Esophagus squamous epithelium (tissue), 5 donors: ENCODE measurements at regions not wholly inside any gene's neighbourhood (a gene's known extent, or its start where the extent isn't known, plus 50 kb on each side); places are given as distances from the start of the nearest gene placed in this dataset.
"Not testable (repeated sequence)": the region's sequence is repeated elsewhere in the genome, so short reads cannot be mapped to it uniquely, and the experiment has no call there.

Source experiments
- DNase-seq: peaks from one replicate; lab custom pipeline; 2025; lab: John Stamatoyannopoulos, UW
- H3K27ac ChIP-seq, 4 donors: fragments of 200-600 bp; sonication (generic); one replicate each; pipeline ENCODE4 v1.5.1; 2016 to 2019; ENCODE audit warnings: mild to moderate bottlenecking in 1 of 4
- H3K27me3 ChIP-seq, 4 donors: fragments of 200-600 bp; sonication (generic); 1 replicate in 3 of 4; 2 replicates in 1 of 4; pipeline versions ENCODE4 v1.5.1 to v1.6.0; 2017 to 2021; ENCODE audit warnings: antibody characterized with exemption in 1 of 4
- H3K36me3 ChIP-seq, 3 donors: fragments of 200-600 bp; sonication (generic); one replicate each; pipeline ENCODE4 v1.5.1; 2016 to 2019
- H3K4me1 ChIP-seq, 3 donors: fragments of 200-600 bp; sonication (generic); one replicate each; pipeline ENCODE4 v1.5.1; 2017 to 2019
- H3K4me3 ChIP-seq, 4 donors: fragments of 200-600 bp; sonication (generic); 1 replicate in 3 of 4; 2 replicates in 1 of 4; pipeline ENCODE4 v1.5.1; 2016 to 2019; ENCODE audit warnings: mild to moderate bottlenecking in 2 of 4, moderate library complexity in 1 of 4
- H3K9me3 ChIP-seq, 3 donors: fragments of 200-600 bp; sonication (generic); one replicate each; pipeline ENCODE4 v1.5.1; 2016 to 2019
- CTCF ChIP-seq, 6 experiments: fragments of 450-650 bp in 4 of 6; fragments of 200-600 bp in 2 of 6; sonication (generic) in 2 of 6; IDR thresholded peaks; one replicate each; pipeline ENCODE4 v1.5.1; 2016 to 2019; ENCODE audit warnings: antibody characterized with exemption in 6 of 6, mild to moderate bottlenecking in 4 of 6, moderate library complexity in 4 of 6
- POLR2A ChIP-seq, 4 donors: fragments of 450-650 bp; IDR thresholded peaks; one replicate each; pipeline ENCODE4 v1.6.1; 2017; ENCODE audit warnings: antibody characterized with exemption in 4 of 4, mild to moderate bottlenecking in 4 of 4, moderate library complexity in 3 of 4
- WGBS, 2 donors: methylation state at CpG; one replicate each; pipeline ENCODE4 v1.1.5; 2018; 5-methylcytosine and 5-hydroxymethylcytosine counted together
- intact Hi-C: fragments of 100-400 bp; cut with DNase I; formaldehyde crosslinking; loops from one replicate; pipeline ENCODE4 v1.15.0; 2022
- donor health status: DM: yes; HTN: yes; CAD: no.

DNA sequence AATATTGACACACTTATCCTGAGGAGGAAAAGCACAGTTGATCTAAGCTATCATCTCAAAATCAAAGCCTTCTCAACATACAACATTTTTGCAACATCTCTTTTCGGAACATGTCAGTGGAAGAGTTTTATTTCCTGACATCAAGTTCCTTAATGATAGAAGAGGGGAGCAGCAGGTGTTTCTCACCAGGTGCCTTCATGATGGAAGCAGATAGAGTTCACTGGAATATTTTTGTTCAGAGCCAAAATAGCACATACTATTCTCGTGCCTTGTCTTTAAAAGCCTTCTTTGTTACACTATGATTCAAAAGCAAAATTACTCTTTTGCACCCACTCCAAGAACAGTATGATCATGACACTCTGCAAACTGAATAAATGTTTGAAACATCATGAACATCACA is 176.9 kb upstream of the CCNG1 start:
- Histone ChIP-seq H3K4me3 (no peak overlapping the region), H3K36me3 (no peaks in the 10 kb centered on the region), H3K27me3 (no peaks in the 10 kb centered on the region), H3K4me1 (no peaks in the 10 kb centered on the region), H3K9me3 (no peaks in the 10 kb centered on the region), H3K27ac (no peak overlapping the region)
- no peak for DNase-seq
- no peak for TF ChIP-seq POLR2A (IDR thresholded peaks at IDR 0.05)
- TF ChIP-seq CTCF (IDR thresholded peaks at IDR 0.05) = no peak
- 66 to 72% methylated on average over 2 of the region's 2 CpGs for WGBS, 2 donors
- intact Hi-C loops = no loop called here

DNA sequence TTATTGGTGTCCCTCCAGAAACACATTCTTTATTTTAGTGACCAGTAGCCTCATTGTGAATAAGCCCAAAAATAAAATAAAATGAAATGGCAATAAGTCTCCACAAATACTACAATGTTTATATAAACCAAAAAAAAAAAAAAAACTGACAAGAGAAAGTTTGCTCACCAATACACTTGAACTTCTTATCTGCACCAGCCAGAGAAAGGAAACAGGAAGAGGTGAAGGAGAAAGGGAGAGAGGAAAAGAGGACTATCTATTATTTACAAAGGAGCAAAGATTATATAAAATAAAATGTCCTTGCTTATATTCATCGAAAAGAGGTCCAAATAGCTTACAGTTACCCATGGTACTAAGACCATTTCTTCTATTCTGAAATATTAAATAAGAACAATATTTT is 176.4 kb upstream of the CCNG1 start:
- no peak for DNase-seq
- Histone ChIP-seq H3K27me3 (no peaks in the 10 kb centered on the region), H3K9me3 (no peaks in the 10 kb centered on the region), H3K36me3 (no peaks in the 10 kb centered on the region), H3K4me1 (no peaks in the 10 kb centered on the region), H3K4me3 (no peak overlapping the region), H3K27ac (no peak overlapping the region)
- 19 to 42% methylated on average over 1 of the region's 1 CpG for WGBS, 2 donors
- no peak for TF ChIP-seq POLR2A (IDR thresholded peaks at IDR 0.05)
- no peak for TF ChIP-seq CTCF (IDR thresholded peaks at IDR 0.05)
- intact Hi-C loops = no loop called here

GRCh38 chr5:163261647-163262269 is 175.6 kb upstream of the CCNG1 start:
- DNase-seq = no peak
- Histone ChIP-seq H3K27me3 (no peaks in the 10 kb centered on the region), H3K4me1 (no peaks in the 10 kb centered on the region), H3K36me3 (no peaks in the 10 kb centered on the region), H3K9me3 (no peaks in the 10 kb centered on the region), H3K27ac (no peak overlapping the region), H3K4me3 (no peak overlapping the region)
- 54 to 56% methylated on average over 5 of the region's 5 CpGs for WGBS, 2 donors
- TF ChIP-seq CTCF (IDR thresholded peaks at IDR 0.05) (no peak), POLR2A (IDR thresholded peaks at IDR 0.05) (no peak)
- intact Hi-C loops = no loop called here

DNA sequence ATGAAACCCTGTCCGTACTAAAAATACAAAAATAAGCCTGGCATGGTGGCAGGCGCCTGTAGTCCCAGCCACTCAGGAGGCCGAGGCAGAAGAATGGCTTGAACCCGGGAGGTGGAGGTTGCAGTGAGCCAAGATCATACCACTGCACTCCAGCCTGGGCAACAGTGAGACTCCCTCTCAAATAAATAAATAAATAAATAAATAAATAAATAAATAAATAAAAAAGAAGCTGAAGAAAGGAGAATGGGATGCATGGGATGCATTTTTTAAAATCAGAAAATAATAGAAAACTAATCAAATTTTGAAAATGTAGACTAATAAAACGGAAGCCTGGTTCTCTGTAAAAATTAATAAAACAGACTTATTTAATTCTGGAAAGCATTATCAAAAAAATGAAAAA is 171.1 kb upstream of the CCNG1 start:
- intact Hi-C loops, H3K4me3 ChIP-seq, DNase-seq, H3K27me3 ChIP-seq, H3K4me1 ChIP-seq, H3K36me3 ChIP-seq, H3K27ac ChIP-seq, H3K9me3 ChIP-seq: not testable (repeated sequence)
- 63 to 83% methylated on average over 4 to 5 of the region's 5 CpGs for WGBS, 2 donors

GRCh38 chr5:163269624-163270023 is 167.8 kb upstream of the CCNG1 start:
- no peak overlapping the region for H3K4me3 ChIP-seq
- no peak for DNase-seq
- TF ChIP-seq CTCF (IDR thresholded peaks at IDR 0.05) (no peak), POLR2A (IDR thresholded peaks at IDR 0.05) (no peak)
- H3K36me3 ChIP-seq = no peaks in the 10 kb centered on the region
- no peaks in the 10 kb centered on the region for H3K27me3 ChIP-seq
- no peak overlapping the region for H3K27ac ChIP-seq
- H3K4me1 ChIP-seq = no peaks in the 10 kb centered on the region
- no peaks in the 10 kb centered on the region for H3K9me3 ChIP-seq
- intact Hi-C loops = no loop called here

DNA sequence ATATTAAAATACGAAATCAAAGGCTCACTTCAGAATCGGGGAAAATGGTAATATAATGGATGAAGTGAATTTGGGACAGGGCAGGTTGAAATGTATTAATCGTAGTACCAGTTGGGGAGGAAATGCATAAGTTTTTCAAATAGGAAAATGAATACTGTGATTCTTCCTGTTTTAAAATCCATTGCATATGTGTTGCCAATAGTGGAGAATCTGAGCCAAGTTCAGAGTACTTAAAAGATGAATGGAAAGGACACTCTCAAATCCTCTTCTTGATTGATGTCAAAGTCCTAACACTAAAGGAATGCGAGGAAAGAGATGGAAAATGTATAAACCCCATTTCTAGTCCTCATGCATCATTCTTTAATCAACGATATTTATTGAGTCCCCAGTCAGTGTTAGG is 160.9 kb upstream of the CCNG1 start:
- no peaks in the 10 kb centered on the region for H3K9me3 ChIP-seq
- no peak overlapping the region for H3K4me3 ChIP-seq
- intact Hi-C loops = no loop called here
- no peaks in the 10 kb centered on the region for H3K4me1 ChIP-seq
- no peak overlapping the region for H3K27ac ChIP-seq
- no peak for DNase-seq
- 73 to 77% methylated on average over 5 of the region's 5 CpGs for WGBS, 2 donors
- H3K36me3 ChIP-seq = no peaks in the 10 kb centered on the region
- no peaks in the 10 kb centered on the region for H3K27me3 ChIP-seq
- TF ChIP-seq CTCF (IDR thresholded peaks at IDR 0.05) (no peak), POLR2A (IDR thresholded peaks at IDR 0.05) (no peak)

DNA sequence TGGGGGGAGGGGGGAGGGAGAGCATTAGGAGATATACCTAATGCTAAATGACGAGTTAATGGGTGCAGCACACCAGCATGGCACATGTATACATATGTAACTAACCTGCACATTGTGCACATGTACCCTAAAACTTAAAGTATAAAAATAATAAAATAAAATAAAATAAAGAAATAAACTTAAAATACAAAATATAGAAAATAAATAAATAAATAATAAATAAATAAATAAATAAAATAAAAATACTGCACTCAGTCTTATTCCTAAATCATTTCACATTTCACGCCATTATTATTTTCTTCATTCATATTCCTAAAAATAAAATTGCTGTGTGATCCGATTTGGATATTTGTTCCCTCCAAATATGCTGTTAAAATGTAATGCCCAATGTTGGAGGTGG is 156.5 kb upstream of the CCNG1 start:
- H3K27me3 ChIP-seq, H3K36me3 ChIP-seq, H3K4me1 ChIP-seq, intact Hi-C loops, DNase-seq, H3K4me3 ChIP-seq, H3K27ac ChIP-seq, H3K9me3 ChIP-seq: not testable (repeated sequence)
- 27 to 28% methylated on average over 3 of the region's 3 CpGs for WGBS, 2 donors
